NCI-H2227 (cell line): ENCODE measurements at regions not wholly inside any gene's neighbourhood (a gene's known extent, or its start where the extent isn't known, plus 50 kb on each side); places are given as distances from the start of the nearest gene placed in this dataset.

Experiments
- DNase-seq: peaks from one replicate; lab custom pipeline; 2025; ENCODE audit not compliant: unreplicated experiment; lab: John Stamatoyannopoulos, UW

DNA sequence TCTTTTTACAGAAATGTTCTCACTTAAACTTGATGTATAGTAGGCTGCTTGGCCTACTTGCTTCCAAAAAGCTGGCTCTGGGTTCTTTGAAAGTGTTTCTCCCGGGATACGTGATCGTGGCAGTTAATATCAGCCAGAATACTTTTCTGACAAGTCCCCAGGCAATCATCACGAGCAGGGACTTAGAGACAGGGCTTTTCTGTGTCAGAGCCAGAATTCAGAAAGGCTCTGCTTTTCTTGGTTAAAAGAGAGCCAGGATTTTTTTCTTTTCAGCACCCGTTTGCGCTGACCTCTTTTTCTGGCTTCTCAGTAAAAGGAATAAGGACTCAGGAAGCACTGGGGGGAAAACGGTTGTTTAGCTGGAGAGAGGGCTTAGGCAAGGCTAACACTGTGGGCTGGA lies 57.8 kb upstream of the ARHGAP5 start:
- DNase-seq: no peak

GRCh38 chr14:32020882-32021281 lies 56.2 kb upstream of the ARHGAP5 start:
- DNase-seq: no peak

DNA sequence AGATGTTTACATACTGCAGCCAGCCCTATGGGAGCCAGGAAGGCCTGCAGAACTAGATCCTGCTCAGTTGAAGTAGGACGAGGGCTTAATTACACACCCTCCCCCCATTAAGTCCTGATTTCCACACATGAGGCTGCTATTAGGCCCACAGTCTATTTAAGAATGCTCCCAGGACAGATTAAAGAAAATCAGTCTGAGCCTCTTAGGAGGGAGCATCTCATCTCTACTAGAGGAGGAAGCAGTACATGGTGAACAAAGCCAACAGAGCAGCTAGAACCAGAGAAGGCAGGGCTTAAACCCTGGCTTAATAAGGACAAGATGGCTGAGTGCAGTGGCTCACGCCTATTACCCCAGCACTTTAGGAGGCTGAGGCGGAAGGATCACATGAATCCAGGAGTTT lies 55.8 kb upstream of the ARHGAP5 start:
- no peak for DNase-seq

- no peak for DNase-seq
These were observed 54.6 kb upstream of the ARHGAP5 start for GRCh38 chr14:32022525-32022924.

GRCh38 chr14:32022938-32023466 lies 54.1 kb upstream of the ARHGAP5 start:
- no peak for DNase-seq

DNA sequence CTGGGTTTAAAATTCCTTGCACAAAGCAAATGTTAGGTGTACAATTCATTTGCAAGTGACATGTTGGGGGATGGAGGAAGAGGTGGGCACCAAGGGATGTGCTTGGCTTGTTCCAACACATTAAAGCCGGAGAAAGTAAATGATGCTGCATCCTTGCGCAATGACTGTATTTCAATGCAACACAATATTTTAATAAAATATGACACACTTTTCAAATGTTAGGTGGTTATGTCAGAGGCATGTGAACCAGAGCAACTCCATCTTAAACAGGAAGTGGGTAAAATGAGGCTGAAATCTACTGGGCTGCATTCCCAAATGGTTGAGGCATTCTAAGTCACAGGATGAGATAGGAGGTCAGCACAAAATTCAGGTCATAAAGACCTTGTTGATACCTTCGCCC lies 53.6 kb upstream of the ARHGAP5 start:
- no peak for DNase-seq

GRCh38 chr14:32027255-32027939 lies 49.7 kb upstream of the ARHGAP5 start:
- no peak for DNase-seq
